GM12891 (cell line): ENCODE measurements at regions not wholly inside any gene's neighbourhood (a gene's known extent, or its start where the extent isn't known, plus 50 kb on each side); places are given as distances from the start of the nearest gene placed in this dataset.

Experiments used
- POLR2A ChIP-seq: IDR thresholded peaks from 2 replicates; pipeline ENCODE4 v1.6.1; 2011; ENCODE audit warnings: low read depth, low read length, control low read depth
- POLR2AphosphoS5 ChIP-seq: IDR thresholded peaks from 2 replicates; pipeline ENCODE4 v1.6.1; 2011; ENCODE audit warnings: low read depth, low read length, control low read depth
- POU2F2 ChIP-seq: IDR thresholded peaks from 2 replicates; pipeline ENCODE4 v1.6.1; 2011; ENCODE audit warnings: low read depth, mild to moderate bottlenecking, control low read depth, low read length, moderate library complexity
- SPI1 ChIP-seq: IDR thresholded peaks from 2 replicates; pipeline ENCODE4 v1.6.1; 2011; ENCODE audit warnings: low read depth, low read length, control low read depth
- TAF1 ChIP-seq: IDR thresholded peaks from 2 replicates; pipeline ENCODE4 v1.6.1; 2011; ENCODE audit warnings: low read depth, low read length, control low read depth

DNA sequence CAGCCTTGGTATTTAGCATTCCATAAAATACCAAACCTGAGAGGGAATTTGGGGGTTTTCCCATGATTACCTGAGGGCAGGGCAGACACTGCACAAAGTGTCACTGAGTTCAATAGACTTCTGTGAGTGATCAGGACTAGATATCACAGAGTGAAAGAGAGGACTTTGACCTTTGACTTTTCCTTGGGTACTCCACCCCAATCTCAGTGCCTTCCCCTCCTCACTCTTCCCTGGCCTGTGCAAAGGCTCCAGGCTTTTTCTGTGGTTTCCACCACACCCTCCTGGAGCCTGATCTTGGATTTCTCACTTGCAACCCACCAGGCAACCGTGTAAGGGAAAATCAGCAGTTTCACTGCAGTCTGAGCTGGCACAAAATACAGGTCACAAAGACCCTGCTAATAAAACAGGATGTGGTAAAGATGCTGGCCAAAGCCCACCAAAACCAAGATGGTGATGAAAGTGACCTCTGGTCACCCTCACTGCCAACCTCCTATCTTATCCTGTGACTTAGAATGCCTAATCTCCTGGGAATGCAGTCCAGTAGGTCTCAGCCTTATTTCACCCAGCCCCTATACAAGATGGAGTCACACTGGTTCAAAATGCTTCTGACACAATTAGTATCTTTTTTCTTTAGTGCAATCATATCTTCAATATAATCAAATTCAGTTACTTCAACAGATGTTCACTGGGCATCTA is 64.0 kb downstream of the BOD1L2 start:
- TF ChIP-seq POLR2A, result no peak
- TF ChIP-seq POU2F2, result no peak
- TF ChIP-seq POLR2AphosphoS5, result no peak
- no peak for TF ChIP-seq TAF1
- TF ChIP-seq SPI1, result no peak
